ENCODE measurements at regions not wholly inside any gene's neighbourhood (a gene's known extent, or its start where the extent isn't known, plus 50 kb on each side); places are given as distances from the start of the nearest gene placed in this dataset.

GRCh38 chr17:62887437-62887836 is 78.6 kb upstream of the TANC2 start:
- in situ Hi-C loops (cut with HindIII; ENCODE audit: low sequenced_read_pairs): no loop called here
- DNase-seq (ENCODE audit: low spot score): no peak

GRCh38 chr17:62884781-62885180 is 76.7 kb upstream of the MARCHF10 start:
- in situ Hi-C loops (cut with HindIII; ENCODE audit: low sequenced_read_pairs): no loop called here
- DNase-seq (ENCODE audit: low spot score): no peak

- in situ Hi-C loops (cut with HindIII; ENCODE audit: low sequenced_read_pairs): no loop called here
- DNase-seq (ENCODE audit: low spot score): no peak
These were observed 74.8 kb upstream of the MARCHF10 start for GRCh38 chr17:62882878-62883277.

- in situ Hi-C loops (cut with HindIII; ENCODE audit: low sequenced_read_pairs): no loop called here
These were observed 74.2 kb upstream of the MARCHF10 start for GRCh38 chr17:62882284-62882683.

GRCh38 chr17:62880120-62880519 is 72.0 kb upstream of the MARCHF10 start:
- DNase-seq (ENCODE audit: low spot score): no peak
- in situ Hi-C loops (cut with HindIII; ENCODE audit: low sequenced_read_pairs): no loop called here

More at GRCh38 chr17:62882284-62882683, 74.2 kb upstream of the MARCHF10 start:
- no peak for DNase-seq (ENCODE audit: low spot score)

- DNase-seq (ENCODE audit: low spot score): no peak
- in situ Hi-C loops (cut with HindIII; ENCODE audit: low sequenced_read_pairs): no loop called here
These were observed 68.7 kb upstream of the MARCHF10 start for GRCh38 chr17:62876673-62877405.

- in situ Hi-C loops (cut with HindIII; ENCODE audit: low sequenced_read_pairs): no loop called here
- DNase-seq (ENCODE audit: low spot score): no peak
These were observed 67.9 kb upstream of the MARCHF10 start for GRCh38 chr17:62876063-62876462.

- in situ Hi-C loops (cut with HindIII; ENCODE audit: low sequenced_read_pairs): no loop called here
- no peak for DNase-seq (ENCODE audit: low spot score)
These were observed 67.2 kb upstream of the MARCHF10 start for GRCh38 chr17:62875296-62875695.

- in situ Hi-C loops (cut with HindIII; ENCODE audit: low sequenced_read_pairs): no loop called here
- no peak for DNase-seq (ENCODE audit: low spot score)
These were observed 63.2 kb upstream of the MARCHF10 start for GRCh38 chr17:62871291-62871690.

GRCh38 chr17:62870552-62870971 is 62.4 kb upstream of the MARCHF10 start:
- no peak for DNase-seq (ENCODE audit: low spot score)
- in situ Hi-C loops (cut with HindIII; ENCODE audit: low sequenced_read_pairs): no loop called here

GRCh38 chr17:62870030-62870541 is 62.0 kb upstream of the MARCHF10 start:
- DNase-seq (ENCODE audit: low spot score): no peak
- in situ Hi-C loops (cut with HindIII; ENCODE audit: low sequenced_read_pairs): no loop called here

- in situ Hi-C loops (cut with HindIII; ENCODE audit: low sequenced_read_pairs): no loop called here
- no peak for DNase-seq (ENCODE audit: low spot score)
These were observed 60.6 kb upstream of the MARCHF10 start for GRCh38 chr17:62868723-62869122.

- DNase-seq (ENCODE audit: low spot score): no peak
- in situ Hi-C loops (cut with HindIII; ENCODE audit: low sequenced_read_pairs): no loop called here
These were observed 59.9 kb upstream of the MARCHF10 start for GRCh38 chr17:62868008-62868407.

GRCh38 chr17:62867303-62867702 is 59.2 kb upstream of the MARCHF10 start:
- in situ Hi-C loops (cut with HindIII; ENCODE audit: low sequenced_read_pairs): no loop called here
- DNase-seq (ENCODE audit: low spot score): no peak

- in situ Hi-C loops (cut with HindIII; ENCODE audit: low sequenced_read_pairs): no loop called here
- DNase-seq (ENCODE audit: low spot score): no peak
These were observed 58.4 kb upstream of the MARCHF10 start for GRCh38 chr17:62866471-62866870.

- in situ Hi-C loops (cut with HindIII; ENCODE audit: low sequenced_read_pairs): no loop called here
- DNase-seq (ENCODE audit: low spot score): no peak
These were observed 57.5 kb upstream of the MARCHF10 start for GRCh38 chr17:62865586-62865985.

GRCh38 chr17:62862251-62862650 is 54.1 kb upstream of the MARCHF10 start:
- in situ Hi-C loops (cut with HindIII; ENCODE audit: low sequenced_read_pairs): no loop called here
- no peak for DNase-seq (ENCODE audit: low spot score)

- in situ Hi-C loops (cut with HindIII; ENCODE audit: low sequenced_read_pairs): no loop called here
- DNase-seq (ENCODE audit: low spot score): no peak
These were observed 53.1 kb upstream of the MARCHF10 start for GRCh38 chr17:62860962-62861873.

- no peak for DNase-seq (ENCODE audit: low spot score)
- in situ Hi-C loops (cut with HindIII; ENCODE audit: low sequenced_read_pairs): no loop called here
These were observed 51.0 kb upstream of the MARCHF10 start for GRCh38 chr17:62859146-62859545.

All from G401 (cell line).